DMS114 treated with DMSO at 0.1 percent for 48 hours (cell line): ENCODE measurements at regions not wholly inside any gene's neighbourhood (a gene's known extent, or its start where the extent isn't known, plus 50 kb on each side); places are given as distances from the start of the nearest gene placed in this dataset.

Experiments
- DNase-seq: peaks from one replicate; lab custom pipeline; 2025; ENCODE audit not compliant: unreplicated experiment; lab: John Stamatoyannopoulos, UW

- DNase-seq: no peak
These were observed 812.9 kb upstream of the AGA start for GRCh38 chr4:178255172-178255571.

GRCh38 chr4:178258603-178259002, 816.4 kb upstream of the AGA start:
- DNase-seq: no peak

GRCh38 chr4:178259566-178259965, 817.3 kb upstream of the AGA start:
- no peak for DNase-seq

GRCh38 chr4:178264001-178264400, 821.8 kb upstream of the AGA start:
- DNase-seq: no peak

- DNase-seq: no peak
These were observed 829.1 kb upstream of the AGA start for GRCh38 chr4:178271386-178271785.

- DNase-seq: no peak
These were observed 830.9 kb upstream of the AGA start for GRCh38 chr4:178273168-178273567.

- no peak for DNase-seq
These were observed 833.6 kb upstream of the AGA start for GRCh38 chr4:178275671-178276360.

- no peak for DNase-seq
These were observed 838.1 kb upstream of the AGA start for GRCh38 chr4:178280362-178280761.

GRCh38 chr4:178288462-178288861, 846.2 kb upstream of the AGA start:
- no peak for DNase-seq

GRCh38 chr4:178293601-178294000, 851.4 kb upstream of the AGA start:
- no peak for DNase-seq

GRCh38 chr4:178296669-178297068, 854.4 kb upstream of the AGA start:
- no peak for DNase-seq

GRCh38 chr4:178306565-178306964, 864.3 kb upstream of the AGA start:
- no peak for DNase-seq

- DNase-seq: no peak
These were observed 867.7 kb upstream of the AGA start for GRCh38 chr4:178309890-178310289.

GRCh38 chr4:178311997-178312396, 869.8 kb upstream of the AGA start:
- DNase-seq: no peak

GRCh38 chr4:178314287-178314686, 872.0 kb upstream of the AGA start:
- DNase-seq: no peak

GRCh38 chr4:178316211-178316610, 874.0 kb upstream of the AGA start:
- no peak for DNase-seq

GRCh38 chr4:178320003-178320402, 877.8 kb upstream of the AGA start:
- no peak for DNase-seq

- DNase-seq: no peak
These were observed 880.4 kb upstream of the AGA start for GRCh38 chr4:178322524-178323183.

GRCh38 chr4:178329226-178329872, 887.1 kb upstream of the AGA start:
- DNase-seq: no peak

- DNase-seq: no peak
These were observed 891.1 kb upstream of the AGA start for GRCh38 chr4:178333355-178333754.

GRCh38 chr4:178339769-178340168, 897.5 kb upstream of the AGA start:
- no peak for DNase-seq

GRCh38 chr4:178340468-178340867, 898.2 kb upstream of the AGA start:
- no peak for DNase-seq
